Activated naive CD8-positive, alpha-beta T cell (primary cell): ENCODE measurements at regions not wholly inside any gene's neighbourhood (a gene's known extent, or its start where the extent isn't known, plus 50 kb on each side); places are given as distances from the start of the nearest gene placed in this dataset.

Source experiments
- H3K27ac Mint-ChIP-seq: one replicate; pipeline ENCODE4 v1.8.0; 2021; ENCODE audit warnings: mixed read lengths
- H3K27me3 Mint-ChIP-seq: one replicate; pipeline ENCODE4 v1.8.0; 2021; ENCODE audit warnings: mixed read lengths
- H3K36me3 Mint-ChIP-seq: one replicate; pipeline ENCODE4 v1.8.0; 2021; ENCODE audit warnings: mixed read lengths
- H3K4me1 Mint-ChIP-seq: one replicate; pipeline ENCODE4 v1.8.0; 2021; ENCODE audit warnings: low read depth, mixed read lengths
- H3K4me3 Mint-ChIP-seq: one replicate; pipeline ENCODE4 v1.8.0; 2021; ENCODE audit warnings: mild to moderate bottlenecking, mixed read lengths
- H3K9me3 Mint-ChIP-seq: one replicate; pipeline ENCODE4 v1.8.0; 2021; ENCODE audit warnings: low read depth, mixed read lengths

DNA sequence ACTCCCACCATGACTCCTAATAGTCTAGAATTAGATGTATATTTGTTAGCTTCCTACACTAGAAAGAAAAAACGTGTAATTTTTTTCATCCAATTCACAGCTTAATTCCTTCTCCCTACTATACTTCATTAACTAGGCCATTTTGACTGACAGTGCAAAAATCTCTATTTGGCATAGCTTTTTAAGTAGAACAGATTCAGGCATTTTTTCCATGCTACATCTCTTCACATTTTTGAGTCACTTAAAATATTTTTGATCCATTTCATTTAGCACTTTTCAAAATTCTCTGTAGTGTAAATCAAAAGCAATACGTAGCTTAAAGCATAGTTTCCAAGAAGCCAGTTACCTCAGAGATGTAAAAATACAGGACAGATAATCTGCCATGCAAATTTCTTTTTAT lies 391.1 kb upstream of the NPVF start:
- Mint-ChIP-seq H3K4me3 (peak overlapping the region; percentile 18), H3K27ac (no peak overlapping the region), H3K36me3 (peaks cover 3% of the 10 kb centered on the region), H3K9me3 (no peaks in the 10 kb centered on the region), H3K27me3 (no peaks in the 10 kb centered on the region), H3K4me1 (peaks cover 71% of the 10 kb centered on the region)

- Mint-ChIP-seq H3K4me1 (peaks cover 64% of the 10 kb centered on the region), H3K27ac (peak overlapping the region; percentile 94), H3K9me3 (no peaks in the 10 kb centered on the region), H3K27me3 (no peaks in the 10 kb centered on the region), H3K36me3 (peaks cover 3% of the 10 kb centered on the region), H3K4me3 (peak overlapping the region; percentile 80)
Observed at GRCh38 chr7:25619963-25620799, 391.9 kb upstream of the NPVF start.

DNA sequence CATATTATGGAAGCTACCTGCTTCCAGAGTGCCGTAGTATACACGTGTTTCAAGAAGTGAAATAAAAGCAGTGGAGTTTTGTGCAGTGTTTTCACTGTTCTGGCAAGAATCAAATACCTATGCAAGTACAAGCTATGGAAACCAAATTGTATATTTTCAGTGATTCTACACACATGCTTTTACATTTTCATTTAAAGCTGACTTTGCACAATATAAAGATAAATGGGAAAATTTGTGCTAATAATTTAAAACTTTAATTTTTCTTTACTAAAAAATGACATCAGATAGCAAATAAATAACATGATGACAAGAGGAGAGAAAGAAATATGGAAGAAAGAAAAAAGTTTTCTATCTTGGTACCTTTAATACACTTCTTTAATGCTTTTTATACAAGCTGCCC lies 393.7 kb upstream of the NPVF start:
- H3K4me1 Mint-ChIP-seq, result peaks cover 48% of the 10 kb centered on the region
- no peaks in the 10 kb centered on the region for H3K27me3 Mint-ChIP-seq
- H3K9me3 Mint-ChIP-seq, result no peaks in the 10 kb centered on the region
- H3K4me3 Mint-ChIP-seq, result no peak overlapping the region
- peaks cover 3% of the 10 kb centered on the region for H3K36me3 Mint-ChIP-seq
- no peak overlapping the region for H3K27ac Mint-ChIP-seq

GRCh38 chr7:25622695-25623094 lies 394.4 kb upstream of the NPVF start:
- no peak overlapping the region for H3K4me3 Mint-ChIP-seq
- peaks cover 3% of the 10 kb centered on the region for H3K36me3 Mint-ChIP-seq
- peaks cover 41% of the 10 kb centered on the region for H3K4me1 Mint-ChIP-seq
- no peak overlapping the region for H3K27ac Mint-ChIP-seq
- H3K27me3 Mint-ChIP-seq, result no peaks in the 10 kb centered on the region
- no peaks in the 10 kb centered on the region for H3K9me3 Mint-ChIP-seq

GRCh38 chr7:25624051-25624450 lies 395.8 kb upstream of the NPVF start:
- Mint-ChIP-seq H3K27ac (no peak overlapping the region), H3K36me3 (peaks cover 3% of the 10 kb centered on the region), H3K4me3 (no peak overlapping the region), H3K9me3 (no peaks in the 10 kb centered on the region), H3K27me3 (no peaks in the 10 kb centered on the region), H3K4me1 (peaks cover 30% of the 10 kb centered on the region)

DNA sequence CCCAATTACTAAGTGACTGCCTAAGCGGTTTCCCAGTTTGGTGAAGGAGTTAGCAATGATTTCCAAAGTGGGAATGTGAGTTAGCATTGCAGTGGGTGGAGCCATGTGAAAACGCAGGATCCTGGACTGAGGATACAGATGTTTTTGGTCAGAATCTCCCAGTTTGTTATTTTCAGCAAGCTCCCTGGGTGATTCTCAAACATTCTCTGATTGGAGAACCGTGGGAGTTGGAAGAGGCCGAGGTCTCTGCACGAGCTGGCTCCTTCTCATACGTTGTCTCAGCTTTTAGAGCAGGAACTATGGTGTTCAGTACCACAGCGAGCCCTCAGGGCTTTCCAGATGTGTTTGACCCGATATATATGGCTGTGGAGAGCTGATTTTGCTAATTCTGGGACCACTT lies 396.5 kb upstream of the NPVF start:
- Mint-ChIP-seq H3K27me3 (no peaks in the 10 kb centered on the region), H3K36me3 (peaks cover 3% of the 10 kb centered on the region), H3K4me1 (peaks cover 23% of the 10 kb centered on the region), H3K27ac (no peak overlapping the region), H3K9me3 (no peaks in the 10 kb centered on the region), H3K4me3 (no peak overlapping the region)

GRCh38 chr7:25625306-25625992 lies 397.2 kb upstream of the NPVF start:
- H3K27ac Mint-ChIP-seq, result no peak overlapping the region
- H3K9me3 Mint-ChIP-seq, result no peaks in the 10 kb centered on the region
- H3K27me3 Mint-ChIP-seq, result no peaks in the 10 kb centered on the region
- peaks cover 3% of the 10 kb centered on the region for H3K36me3 Mint-ChIP-seq
- peaks cover 17% of the 10 kb centered on the region for H3K4me1 Mint-ChIP-seq
- H3K4me3 Mint-ChIP-seq, result no peak overlapping the region

GRCh38 chr7:25626451-25627131 lies 398.3 kb upstream of the NPVF start:
- H3K4me3 Mint-ChIP-seq, result no peak overlapping the region

DNA sequence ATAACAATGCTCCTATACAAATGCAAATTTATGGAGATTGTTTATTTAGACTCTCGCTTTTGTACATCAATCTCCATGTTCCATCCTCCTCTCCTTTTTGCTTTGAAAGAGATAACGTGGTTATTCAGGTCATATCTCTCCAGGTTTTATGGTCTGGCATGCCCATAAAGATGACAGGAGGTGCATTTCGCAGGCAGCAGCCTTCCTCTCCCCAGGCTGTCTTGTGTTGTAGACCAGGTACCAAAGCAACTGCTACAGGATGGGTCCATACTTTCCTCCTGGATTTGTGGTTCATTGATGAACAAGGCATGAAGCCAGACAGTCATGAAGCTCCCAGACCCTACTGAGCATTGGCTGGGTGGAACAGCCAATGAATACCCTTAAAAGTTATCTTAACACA lies 400.2 kb upstream of the NPVF start:
- no peak overlapping the region for H3K27ac Mint-ChIP-seq
- H3K36me3 Mint-ChIP-seq, result no peaks in the 10 kb centered on the region
- H3K27me3 Mint-ChIP-seq, result no peaks in the 10 kb centered on the region

More at GRCh38 chr7:25626451-25627131, 398.3 kb upstream of the NPVF start:
- Mint-ChIP-seq H3K27ac (no peak overlapping the region), H3K9me3 (no peaks in the 10 kb centered on the region), H3K27me3 (no peaks in the 10 kb centered on the region), H3K4me1 (peaks cover 7% of the 10 kb centered on the region), H3K36me3 (peaks cover 3% of the 10 kb centered on the region)

DNA sequence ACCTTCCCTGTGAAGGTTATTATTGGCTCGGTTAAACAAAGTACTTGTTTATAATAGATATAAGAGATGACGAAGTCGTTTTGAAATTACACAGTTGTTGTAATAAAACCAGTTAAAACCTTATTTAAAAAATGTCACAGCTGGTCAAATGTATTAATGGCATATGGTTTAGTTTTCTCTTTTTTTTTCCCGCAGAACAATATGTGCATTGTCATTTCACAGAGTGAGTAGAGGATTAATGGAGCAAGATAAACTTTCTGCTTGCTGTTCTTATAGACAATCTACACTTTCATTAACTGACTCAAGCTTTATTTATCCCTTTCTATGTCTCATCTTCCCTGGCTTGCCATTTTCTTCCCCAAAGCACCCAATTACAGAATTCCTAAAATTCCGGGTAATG lies 404.3 kb upstream of the NPVF start:
- Mint-ChIP-seq H3K27me3 (no peaks in the 10 kb centered on the region), H3K4me1 (no peaks in the 10 kb centered on the region), H3K36me3 (no peaks in the 10 kb centered on the region), H3K27ac (no peak overlapping the region), H3K4me3 (no peak overlapping the region), H3K9me3 (no peaks in the 10 kb centered on the region)

More for the DNA sequence above, 400.2 kb upstream of the NPVF start:
- no peaks in the 10 kb centered on the region for H3K9me3 Mint-ChIP-seq
- H3K4me3 Mint-ChIP-seq, result no peak overlapping the region
- H3K4me1 Mint-ChIP-seq, result peaks cover 3% of the 10 kb centered on the region

- Mint-ChIP-seq H3K9me3 (no peaks in the 10 kb centered on the region), H3K4me1 (no peaks in the 10 kb centered on the region), H3K27ac (no peak overlapping the region), H3K4me3 (no peak overlapping the region), H3K36me3 (no peaks in the 10 kb centered on the region), H3K27me3 (no peaks in the 10 kb centered on the region)
Observed at GRCh38 chr7:25633426-25634036, 405.2 kb upstream of the NPVF start.

DNA sequence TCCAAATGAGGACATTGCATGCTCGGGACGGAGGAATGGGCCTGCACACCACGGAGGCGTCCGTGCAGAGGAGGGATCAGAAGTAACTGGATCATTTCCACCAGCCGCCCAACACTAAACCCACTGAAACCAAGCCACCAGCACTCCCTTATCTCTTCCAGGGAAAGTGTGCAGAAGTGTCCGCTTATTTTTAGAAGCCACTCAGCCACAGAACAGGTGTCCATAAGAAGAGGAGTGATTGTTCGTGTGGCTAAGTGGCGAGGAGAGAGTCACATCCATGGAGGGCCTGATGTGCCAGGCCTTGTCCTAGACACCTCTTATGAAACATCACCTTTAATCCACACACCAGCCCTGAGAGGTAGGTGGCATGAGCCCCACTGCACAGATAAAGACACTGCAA lies 407.9 kb upstream of the NPVF start:
- Mint-ChIP-seq H3K36me3 (no peaks in the 10 kb centered on the region), H3K27me3 (no peaks in the 10 kb centered on the region), H3K4me3 (no peak overlapping the region), H3K4me1 (no peaks in the 10 kb centered on the region), H3K9me3 (no peaks in the 10 kb centered on the region), H3K27ac (no peak overlapping the region)

- no peaks in the 10 kb centered on the region for H3K36me3 Mint-ChIP-seq
- H3K4me1 Mint-ChIP-seq, result no peaks in the 10 kb centered on the region
- H3K27ac Mint-ChIP-seq, result no peak overlapping the region
- no peaks in the 10 kb centered on the region for H3K27me3 Mint-ChIP-seq
- H3K9me3 Mint-ChIP-seq, result no peaks in the 10 kb centered on the region
- no peak overlapping the region for H3K4me3 Mint-ChIP-seq
Observed at GRCh38 chr7:25636871-25637283, 408.6 kb upstream of the NPVF start.

DNA sequence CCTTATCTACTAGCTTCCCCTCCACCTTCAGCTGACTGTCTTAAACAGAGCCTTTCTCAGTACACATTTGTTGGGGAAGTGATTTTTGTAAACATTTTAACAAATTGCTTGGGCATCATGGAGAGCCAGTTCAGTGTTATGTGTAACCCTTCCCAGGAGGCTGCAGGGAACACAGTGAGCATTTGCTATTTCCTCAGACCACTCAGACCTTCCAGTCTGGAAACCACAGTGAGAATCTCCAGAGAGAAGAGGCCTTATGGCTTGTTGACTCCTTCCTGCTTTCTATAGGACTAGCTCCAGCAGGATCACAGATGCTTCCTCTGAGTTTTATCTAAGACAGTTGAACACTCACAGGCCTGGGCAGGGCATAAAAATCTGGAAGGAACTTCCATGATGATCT lies 409.8 kb upstream of the NPVF start:
- no peak overlapping the region for H3K4me3 Mint-ChIP-seq
- no peaks in the 10 kb centered on the region for H3K4me1 Mint-ChIP-seq
- no peaks in the 10 kb centered on the region for H3K27me3 Mint-ChIP-seq
- H3K36me3 Mint-ChIP-seq, result no peaks in the 10 kb centered on the region
- H3K9me3 Mint-ChIP-seq, result no peaks in the 10 kb centered on the region
- H3K27ac Mint-ChIP-seq, result no peak overlapping the region
